Suprapubic skin (tissue), 4 donors: ENCODE measurements at regions not wholly inside any gene's neighbourhood (a gene's known extent, or its start where the extent isn't known, plus 50 kb on each side); places are given as distances from the start of the nearest gene placed in this dataset.

Source experiments
- DNase-seq, 2 donors: peaks; one replicate each; pipeline ENCODE4 v3.0.0-alpha.2; 2019; ENCODE audit warnings: low spot score in 2 of 2
- H3K27ac ChIP-seq: fragments of 200-600 bp; sonication (generic); one replicate; pipeline ENCODE4 v1.5.1; 2019
- H3K27me3 ChIP-seq: fragments of 200-600 bp; sonication (generic); one replicate; pipeline ENCODE4 v1.5.1; 2019
- H3K36me3 ChIP-seq: fragments of 200-600 bp; sonication (generic); one replicate; pipeline ENCODE4 v1.5.1; 2019
- H3K4me1 ChIP-seq: fragments of 200-600 bp; sonication (generic); one replicate; pipeline ENCODE4 v1.5.1; 2019
- H3K4me3 ChIP-seq: fragments of 200-600 bp; sonication (generic); one replicate; pipeline ENCODE4 v1.5.1; 2019; ENCODE audit warnings: mild to moderate bottlenecking
- H3K9me3 ChIP-seq: fragments of 200-600 bp; sonication (generic); one replicate; pipeline ENCODE4 v1.5.1; 2019
- CTCF ChIP-seq, 2 donors: fragments of 200-600 bp in 1 of 2; fragments of 450-650 bp in 1 of 2; sonication (generic) in 1 of 2; IDR thresholded peaks; one replicate each; pipeline ENCODE4 v1.5.1; 2016 to 2019; ENCODE audit warnings: antibody characterized with exemption in 2 of 2, mild to moderate bottlenecking in 1 of 2, moderate library complexity in 1 of 2
- EP300 ChIP-seq: sonication (generic); formaldehyde crosslinking; IDR thresholded peaks from one replicate; pipeline ENCODE4 v1.6.1; 2017; ENCODE audit warnings: antibody characterized with exemption
- POLR2A ChIP-seq, 2 donors: fragments of 450-650 bp; IDR thresholded peaks; one replicate each; pipeline ENCODE4 v1.6.1; 2017; ENCODE audit warnings: antibody characterized with exemption in 2 of 2, mild to moderate bottlenecking in 2 of 2, moderate library complexity in 2 of 2
- POLR2AphosphoS5 ChIP-seq, 3 donors: sonication (generic); formaldehyde crosslinking; IDR thresholded peaks; one replicate each; pipeline ENCODE4 v1.6.1; 2017; ENCODE audit warnings: antibody characterized with exemption in 3 of 3
- WGBS: methylation state at CpG from one replicate; pipeline ENCODE4 v1.1.5; 2018; 5-methylcytosine and 5-hydroxymethylcytosine counted together

- H3K36me3 ChIP-seq, result no peaks in the 10 kb centered on the region
- WGBS, result 81% methylated on average over 6 of the region's 6 CpGs
- H3K4me3 ChIP-seq, result no peak overlapping the region
- no peak overlapping the region for H3K27ac ChIP-seq
- no peaks in the 10 kb centered on the region for H3K9me3 ChIP-seq
- H3K27me3 ChIP-seq, result no peaks in the 10 kb centered on the region
- TF ChIP-seq POLR2AphosphoS5 (IDR thresholded peaks at IDR 0.05), result no peak
- no peak for TF ChIP-seq EP300
- no peak for TF ChIP-seq CTCF (IDR thresholded peaks at IDR 0.05)
- TF ChIP-seq POLR2A (IDR thresholded peaks at IDR 0.05), result no peak
- DNase-seq, result no peak
- no peaks in the 10 kb centered on the region for H3K4me1 ChIP-seq
Measured at GRCh38 chr4:176451443-176451842, 131.7 kb downstream of the SPCS3 start.

- Histone ChIP-seq H3K4me3 (no peak overlapping the region), H3K4me1 (no peaks in the 10 kb centered on the region), H3K27ac (no peak overlapping the region), H3K9me3 (no peaks in the 10 kb centered on the region), H3K36me3 (no peaks in the 10 kb centered on the region), H3K27me3 (no peaks in the 10 kb centered on the region)
- TF ChIP-seq CTCF (IDR thresholded peaks at IDR 0.05) (no peak), POLR2A (IDR thresholded peaks at IDR 0.05) (no peak), POLR2AphosphoS5 (IDR thresholded peaks at IDR 0.05) (no peak), EP300 (no peak)
- DNase-seq, result no peak
Measured at GRCh38 chr4:176453079-176453478, 133.3 kb downstream of the SPCS3 start.

- H3K4me3 ChIP-seq, result no peak overlapping the region
- no peaks in the 10 kb centered on the region for H3K27me3 ChIP-seq
- WGBS, result 63% methylated on average over 2 of the region's 2 CpGs
- no peak for TF ChIP-seq EP300
- no peak for TF ChIP-seq POLR2A (IDR thresholded peaks at IDR 0.05)
- no peak for TF ChIP-seq POLR2AphosphoS5 (IDR thresholded peaks at IDR 0.05)
- TF ChIP-seq CTCF (IDR thresholded peaks at IDR 0.05), result no peak
- no peaks in the 10 kb centered on the region for H3K9me3 ChIP-seq
- DNase-seq, result no peak
- no peak overlapping the region for H3K27ac ChIP-seq
- H3K36me3 ChIP-seq, result no peaks in the 10 kb centered on the region
- no peaks in the 10 kb centered on the region for H3K4me1 ChIP-seq
Measured at GRCh38 chr4:176453658-176454057, 133.9 kb downstream of the SPCS3 start.

- Histone ChIP-seq H3K9me3 (peaks cover 3% of the 10 kb centered on the region), H3K4me3 (no peak overlapping the region), H3K27ac (no peak overlapping the region), H3K27me3 (no peaks in the 10 kb centered on the region), H3K36me3 (no peaks in the 10 kb centered on the region), H3K4me1 (no peaks in the 10 kb centered on the region)
- no peak for DNase-seq
- 83% methylated on average over 2 of the region's 2 CpGs for whole genome bisulfite sequencing
- no peak for TF ChIP-seq POLR2AphosphoS5 (IDR thresholded peaks at IDR 0.05)
- TF ChIP-seq EP300, result no peak
- TF ChIP-seq POLR2A (IDR thresholded peaks at IDR 0.05), result no peak
- no peak for TF ChIP-seq CTCF (IDR thresholded peaks at IDR 0.05)
Measured at GRCh38 chr4:176464748-176465147, 145.0 kb downstream of the SPCS3 start.

- H3K9me3 ChIP-seq, result no peaks in the 10 kb centered on the region
- H3K36me3 ChIP-seq, result no peaks in the 10 kb centered on the region
- WGBS, result 55% methylated on average over 6 of the region's 6 CpGs
- H3K4me1 ChIP-seq, result no peaks in the 10 kb centered on the region
- TF ChIP-seq CTCF (IDR thresholded peaks at IDR 0.05), result no peak
- no peak for TF ChIP-seq POLR2AphosphoS5 (IDR thresholded peaks at IDR 0.05)
- no peak overlapping the region for H3K27ac ChIP-seq
- no peak for DNase-seq
- no peaks in the 10 kb centered on the region for H3K27me3 ChIP-seq
- H3K4me3 ChIP-seq, result no peak overlapping the region
Measured at GRCh38 chr4:176467001-176467400, 147.2 kb downstream of the SPCS3 start.
